ENCODE measurements at regions not wholly inside any gene's neighbourhood (a gene's known extent, or its start where the extent isn't known, plus 50 kb on each side); places are given as distances from the start of the nearest gene placed in this dataset.
"Not testable (repeated sequence)": the region's sequence is repeated elsewhere in the genome, so short reads cannot be mapped to it uniquely, and the experiment has no call there.

DNA sequence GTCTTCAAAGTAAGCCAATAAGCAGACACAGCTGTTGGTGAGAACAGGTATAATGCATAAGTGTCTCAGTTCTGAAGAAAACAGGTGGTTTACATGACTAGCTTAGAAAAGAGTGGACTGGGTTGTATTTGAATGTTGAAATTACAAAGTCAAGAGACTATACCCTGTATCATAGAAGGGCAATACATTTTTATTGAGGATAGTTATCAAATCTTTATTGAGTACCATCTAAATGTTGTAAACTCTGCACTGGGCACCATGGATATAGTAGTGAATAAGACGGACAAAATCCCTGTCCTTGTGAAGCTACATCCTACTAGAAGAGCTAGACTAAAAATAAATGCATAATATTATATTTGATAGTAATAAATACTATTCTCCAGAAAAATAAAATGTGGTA is 88.5 kb upstream of the CDC42EP3 start:
- DNase-seq, result not testable (repeated sequence)

DNA sequence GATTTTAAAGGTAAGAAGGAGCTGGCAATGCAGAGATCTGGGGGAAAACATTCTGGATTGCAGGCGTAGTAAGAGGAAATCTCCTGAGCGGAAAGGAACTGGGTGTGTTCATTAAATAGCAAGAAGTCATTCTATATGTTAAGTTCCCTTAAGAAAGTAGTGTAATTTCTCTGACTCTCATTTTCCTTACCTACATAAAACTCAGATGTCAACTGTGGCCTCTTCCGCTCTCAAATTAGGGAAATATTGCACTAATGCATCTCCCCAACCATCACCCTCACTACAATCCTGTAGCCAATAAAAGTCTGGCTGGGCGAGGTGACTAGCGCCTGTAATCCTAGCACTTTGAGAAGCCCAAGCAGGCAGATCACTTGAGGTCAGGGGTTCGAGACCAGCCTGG is 89.0 kb upstream of the CDC42EP3 start:
- no peak for DNase-seq

GRCh38 chr2:37762281-37762680 is 90.8 kb upstream of the CDC42EP3 start:
- not testable (repeated sequence) for DNase-seq

GRCh38 chr2:37764739-37765138 is 93.3 kb upstream of the CDC42EP3 start:
- DNase-seq, result no peak

DNA sequence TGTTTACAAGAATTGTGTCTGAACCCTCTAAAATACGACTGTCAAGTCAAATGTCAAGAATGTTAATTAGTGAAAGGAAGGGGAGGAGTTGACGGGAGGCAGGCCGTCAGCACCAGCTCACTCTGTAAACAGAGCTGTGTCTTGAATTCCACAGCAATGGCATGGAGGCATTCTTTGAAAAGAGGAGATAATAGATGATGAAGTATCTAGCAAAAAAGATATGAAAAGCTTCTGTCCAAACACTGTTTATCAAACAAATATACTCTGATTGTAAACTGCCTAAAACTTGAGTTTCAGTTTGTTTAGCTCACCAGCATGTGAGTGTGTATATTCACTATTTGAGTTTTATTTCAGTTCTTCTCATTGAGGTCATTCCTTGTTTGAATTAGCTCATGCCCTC is 94.7 kb upstream of the CDC42EP3 start:
- DNase-seq, result no peak

- DNase-seq, result no peak
These were observed 95.6 kb upstream of the CDC42EP3 start for GRCh38 chr2:37767046-37767445.

DNA sequence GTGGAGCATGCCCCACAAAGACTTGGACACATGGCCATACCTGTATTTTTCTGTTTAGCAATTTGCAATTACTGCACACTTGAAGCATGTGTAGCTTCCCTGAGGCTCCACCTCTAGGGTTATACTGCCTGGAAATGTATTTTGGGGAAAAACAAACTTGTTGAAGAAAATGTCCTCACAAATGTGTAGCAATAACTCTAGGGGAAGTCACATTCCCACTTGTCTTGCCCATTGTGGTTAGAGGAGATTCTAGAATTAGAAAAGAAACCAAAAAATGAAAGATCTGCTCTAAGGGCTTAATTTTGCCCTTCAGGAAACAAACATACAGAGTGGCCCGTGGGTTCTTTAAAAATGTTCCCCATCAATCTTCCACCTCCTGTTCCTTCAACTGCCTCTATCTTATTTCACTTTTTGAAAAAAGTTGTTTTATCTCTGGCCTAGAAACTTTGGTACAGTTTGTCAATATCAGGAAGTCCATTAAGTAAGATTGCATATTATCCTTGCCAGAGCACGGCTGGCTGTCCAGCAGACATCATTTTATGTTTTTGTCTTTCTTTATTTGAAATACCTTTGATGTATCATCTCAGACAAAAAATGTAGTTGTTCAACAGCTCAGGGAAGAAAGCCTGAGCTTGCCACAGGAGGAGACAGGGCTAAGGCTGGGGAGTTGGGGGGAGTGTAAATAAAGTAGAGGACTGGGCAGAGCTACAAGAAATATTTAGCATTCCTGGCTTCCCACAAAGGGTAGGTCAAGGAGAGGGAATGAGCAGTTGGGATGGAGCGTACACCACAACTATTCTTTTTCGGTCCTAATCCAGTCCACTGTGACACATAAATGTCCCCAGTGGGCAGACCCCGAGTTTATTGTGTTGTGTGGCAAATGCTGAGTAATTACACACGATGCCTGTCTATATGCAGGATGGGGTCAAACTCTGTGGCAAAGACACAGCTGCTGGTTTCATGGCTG is 96.8 kb upstream of the CDC42EP3 start:
- DNase-seq, result peak; percentile 36

GRCh38 chr2:37769551-37769950 is 98.1 kb upstream of the CDC42EP3 start:
- DNase-seq, result no peak

- no peak for DNase-seq
These were observed 99.4 kb upstream of the CDC42EP3 start for GRCh38 chr2:37770797-37771196.

DNA sequence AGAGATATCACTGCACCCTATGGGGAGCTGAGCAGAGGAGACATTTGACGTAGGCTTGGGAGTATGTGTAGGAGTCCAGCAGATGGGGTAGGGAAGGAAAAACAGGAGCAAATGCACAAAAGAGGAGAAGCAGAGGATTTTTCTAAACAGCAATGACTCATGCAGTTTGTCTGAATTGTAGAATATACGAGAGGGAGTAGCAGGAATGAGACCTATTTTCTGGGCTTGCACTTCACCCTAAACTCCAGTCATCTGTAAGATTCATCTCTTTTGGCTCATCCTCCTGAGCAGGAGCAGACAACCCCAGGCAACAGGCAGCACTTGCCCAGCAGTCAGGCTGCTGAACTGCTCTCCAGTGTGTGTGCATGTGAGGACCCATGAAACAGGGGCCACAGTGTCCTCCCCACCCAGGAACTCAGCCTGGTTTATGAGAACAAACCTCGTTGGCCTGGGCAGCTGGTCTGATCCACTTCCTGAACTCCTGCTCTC is 100.2 kb upstream of the CDC42EP3 start:
- DNase-seq, result no peak

DNA sequence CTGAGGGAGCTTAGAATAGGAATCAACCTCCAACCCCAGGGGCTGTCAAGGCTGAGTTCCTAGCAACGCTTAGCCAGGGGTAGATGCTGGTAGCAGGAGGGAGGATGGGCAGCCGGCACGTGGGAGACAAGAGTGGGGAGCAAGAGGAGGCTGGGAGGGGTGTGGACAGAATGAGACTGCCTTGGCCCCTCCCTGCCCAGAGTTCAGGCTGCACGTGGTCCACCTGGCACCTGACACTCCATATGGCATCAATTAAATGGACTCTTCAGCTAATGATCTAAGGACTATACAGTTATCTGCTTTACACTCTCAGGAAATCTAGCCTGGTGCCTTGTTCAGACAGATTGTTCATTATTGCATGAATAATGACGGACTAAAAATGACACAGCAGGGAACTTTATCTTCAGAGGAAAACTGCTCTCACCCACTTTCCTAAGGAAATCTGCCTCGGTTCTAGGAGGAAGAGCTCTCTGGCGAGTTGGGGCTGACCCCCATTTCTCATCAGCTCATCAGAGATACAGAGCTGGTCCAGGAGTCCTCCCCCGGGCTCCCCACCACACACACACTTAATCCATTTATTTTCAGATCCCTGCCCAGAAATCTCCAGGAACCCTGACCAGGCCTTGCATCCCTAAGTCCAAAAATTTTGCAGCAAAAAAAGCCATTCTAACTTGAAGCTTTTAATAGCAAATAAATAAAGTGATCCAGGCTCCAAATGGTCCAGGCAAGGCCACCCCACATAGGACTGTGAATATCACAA is 102.1 kb upstream of the CDC42EP3 start:
- no peak for DNase-seq

DNA sequence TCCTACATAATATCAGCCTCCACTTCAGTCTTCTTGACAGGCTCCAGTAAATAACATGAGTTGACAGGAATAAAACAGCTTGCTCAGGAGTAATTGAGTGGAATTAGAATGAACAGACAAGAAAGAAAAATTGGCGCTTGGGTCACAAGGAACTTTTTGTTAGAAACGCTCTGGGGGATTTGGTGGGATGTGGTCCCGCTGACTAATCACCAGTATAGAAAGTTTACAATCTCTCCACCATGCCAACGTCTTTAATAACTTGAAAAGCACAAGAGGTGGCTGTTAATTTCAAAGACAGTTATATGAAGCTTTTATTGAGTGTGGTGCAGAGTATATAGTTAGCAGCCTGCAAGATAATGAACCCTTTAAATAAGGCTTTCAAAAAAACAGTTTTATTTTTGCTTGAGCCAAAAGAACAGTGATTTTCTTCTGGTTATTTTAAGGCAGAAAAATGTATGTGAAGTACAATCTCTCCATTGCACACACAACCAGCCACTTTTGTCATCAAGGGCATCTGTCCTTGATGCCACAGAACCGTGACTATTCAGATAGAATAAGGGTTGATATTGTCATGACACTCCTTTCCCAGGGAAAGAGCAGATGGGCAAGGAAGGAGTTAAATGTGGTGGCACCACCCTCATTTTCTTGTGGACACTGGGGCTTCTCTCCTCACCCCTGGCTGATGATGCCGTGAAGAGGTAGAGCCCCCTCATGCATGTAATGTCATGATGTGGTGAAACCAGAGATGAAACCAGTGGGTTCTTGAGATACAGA is 102.9 kb upstream of the CDC42EP3 start:
- DNase-seq, result not testable (repeated sequence)

- no peak for DNase-seq
These were observed 103.8 kb upstream of the CDC42EP3 start for GRCh38 chr2:37774976-37775907.

DNA sequence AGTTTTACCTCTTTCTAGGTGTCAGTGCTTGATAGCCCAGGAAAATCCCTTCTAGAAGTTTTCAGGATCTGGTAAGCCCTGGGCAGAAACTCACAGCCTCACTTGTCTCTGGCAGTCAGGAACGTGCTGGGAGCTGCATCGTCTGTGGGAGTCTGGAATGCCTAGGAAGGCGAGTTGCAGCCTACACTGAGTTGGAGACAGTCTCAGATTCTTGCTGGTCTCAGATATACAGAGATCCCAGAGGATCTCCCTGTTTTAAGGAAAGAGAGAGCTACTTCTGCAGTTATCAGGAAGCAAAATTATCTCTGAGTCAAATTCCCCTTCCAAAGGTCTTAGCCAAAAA is 104.4 kb upstream of the CDC42EP3 start:
- DNase-seq, result no peak

- DNase-seq, result no peak
These were observed 105.0 kb upstream of the CDC42EP3 start for GRCh38 chr2:37776487-37776886.

DNA sequence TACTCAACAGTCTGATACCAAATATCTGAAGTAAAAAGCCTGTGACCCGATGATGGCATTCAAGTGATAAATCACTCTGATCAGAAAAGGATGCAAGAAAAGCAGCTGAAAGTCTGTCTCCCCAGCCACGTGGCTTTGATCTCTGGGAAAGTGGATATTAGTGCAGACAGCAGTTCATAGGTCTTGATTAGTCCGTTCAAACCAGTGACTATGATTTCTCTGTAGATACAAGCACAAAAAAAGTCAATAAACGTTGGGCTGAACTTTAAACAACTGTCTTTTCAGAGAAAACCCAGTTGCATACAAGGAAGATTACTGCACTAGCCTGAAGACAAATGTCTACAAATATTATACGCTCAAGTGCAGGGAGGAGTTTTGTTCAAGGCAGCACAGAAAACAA is 107.7 kb upstream of the CDC42EP3 start:
- no peak for DNase-seq

GRCh38 chr2:37779611-37780386 is 108.4 kb upstream of the CDC42EP3 start:
- DNase-seq, result no peak

GRCh38 chr2:37780387-37780676 is 108.9 kb upstream of the CDC42EP3 start:
- DNase-seq, result no peak

DNA sequence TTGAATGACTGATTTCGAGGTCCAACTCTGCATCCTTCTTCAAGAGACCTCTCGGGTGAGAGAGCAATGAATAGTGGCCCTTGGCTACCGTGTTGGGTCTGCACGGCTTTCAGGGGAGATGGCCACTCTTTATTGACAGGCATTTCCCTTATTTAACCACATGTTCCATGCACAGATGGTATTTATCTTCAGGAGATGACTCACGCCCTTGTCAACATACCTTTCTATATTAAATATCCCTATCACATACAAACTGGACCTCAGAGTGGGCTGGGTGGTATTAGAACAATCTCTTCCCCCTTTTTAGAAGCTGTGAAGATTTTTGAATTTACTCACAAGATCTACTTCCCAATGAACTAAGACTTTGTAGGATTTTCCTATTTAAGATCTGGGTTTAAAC is 109.6 kb upstream of the CDC42EP3 start:
- DNase-seq, result no peak

DNA sequence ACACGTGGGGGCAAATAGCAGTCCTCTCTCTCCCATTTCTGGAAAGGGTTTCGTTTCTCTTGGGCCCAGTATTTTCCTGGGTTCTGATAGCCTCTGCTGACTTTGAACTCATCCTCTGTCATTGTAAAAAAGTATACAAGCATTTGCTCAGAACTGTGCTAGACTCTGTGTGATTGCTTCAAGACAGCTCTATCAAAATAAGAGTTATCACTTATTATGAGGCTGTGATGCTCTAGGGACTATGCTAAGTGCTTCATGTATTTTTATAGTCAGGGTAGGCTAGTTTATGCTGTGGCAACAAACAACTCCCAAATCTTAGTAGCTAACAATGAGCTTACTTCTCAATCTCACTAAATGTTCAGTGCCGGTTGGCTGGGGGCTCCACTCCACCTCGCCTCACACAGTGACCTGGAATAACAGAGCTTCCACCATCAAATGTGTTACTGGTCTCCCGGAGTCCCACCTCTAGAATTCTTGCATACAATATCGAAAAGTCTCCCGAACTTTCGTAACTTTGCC is 110.8 kb upstream of the CDC42EP3 start:
- no peak for DNase-seq

DNA sequence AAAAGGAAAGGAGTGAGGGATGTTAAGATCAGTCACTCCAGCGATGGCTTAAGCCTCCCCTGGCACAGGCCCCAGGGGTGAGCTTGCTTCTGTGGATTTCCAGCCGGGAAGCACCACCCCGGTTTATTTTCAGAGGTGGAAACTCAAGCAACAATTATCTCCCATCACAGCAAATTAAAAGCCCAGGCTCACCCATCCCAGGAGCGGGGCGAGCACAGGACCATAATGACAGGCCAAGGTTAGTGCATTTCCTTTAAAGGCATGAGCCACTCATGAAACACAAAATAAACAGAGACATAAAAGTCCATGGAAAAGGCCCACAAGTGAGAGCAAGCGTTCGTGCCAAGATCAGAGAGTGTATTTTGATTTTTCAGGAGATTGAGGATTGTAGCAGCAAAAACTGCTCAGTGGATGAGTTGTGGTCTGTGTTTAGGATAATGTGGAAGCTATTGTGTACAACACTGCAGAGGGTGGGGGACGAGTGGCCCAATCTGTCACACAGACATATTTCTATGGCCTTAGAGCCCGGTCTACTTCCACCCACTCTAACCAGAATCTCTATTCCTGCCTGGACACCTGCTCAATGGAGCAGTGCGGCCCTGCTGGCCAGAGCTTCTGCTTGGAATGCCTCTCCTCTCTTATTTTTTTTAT is 111.4 kb upstream of the CDC42EP3 start:
- no peak for DNase-seq
